HepG2 (cell line): ENCODE measurements at regions not wholly inside any gene's neighbourhood (a gene's known extent, or its start where the extent isn't known, plus 50 kb on each side); places are given as distances from the start of the nearest gene placed in this dataset.
A peak's percentile ranks its signal among the peaks of the same experiment; 100 is the strongest.

Source experiments
- ATAC-seq: fragments of 200-7000 bp; cut with Tn5 transposase; 3 replicates; pipeline ENCODE4 v1.9.1; 2020; ENCODE audit warnings: mild to moderate bottlenecking, moderate library complexity
- BruUV-seq: library from RNA; stranded (reverse); fragments of 400-500 nt; replicated peaks from 2 replicates; lab custom pipeline; 2021; lab: Mats Ljungman, UMichigan
- CTCF ChIA-PET: fragments of 300-600 bp; formaldehyde crosslinking; extraction: SDS; loops from one replicate; lab custom pipeline; 2021; ENCODE audit warnings: low total read pairs, inconsistent platforms, low intra/inter-chr PET ratio; lab: Yijun Ruan, JAX
- POLR2A ChIA-PET: fragments of 350-600 bp; sonication (Branson Sonifier 250); formaldehyde crosslinking; loops from one replicate; lab custom pipeline; 2020; ENCODE audit warnings: antibody characterized with exemption, inconsistent platforms; lab: Yijun Ruan, JAX
- DNase-seq: peaks from one replicate; pipeline ENCODE4 v3.0.0-alpha.2; 2015; ENCODE audit warnings: low spot score
- FAIRE-seq: peaks from 3 replicates; lab custom pipeline; 2011; peaks lifted over from hg19 to GRCh38; lab: Jason Lieb, UNC
- H2AFZ ChIP-seq: one replicate; pipeline ENCODE4 v1.6.1; 2011; ENCODE audit warnings: low read length, inconsistent platforms
- H3K27ac ChIP-seq: fragments of 300-600 bp; 3 replicates; pipeline ENCODE4 v1.8.0; 2011; ENCODE audit warnings: mixed run types, mild to moderate bottlenecking, mixed read lengths, low read length, inconsistent platforms; ENCODE audit not compliant: insufficient read depth; ENCODE audit errors: extremely low read length
- H3K27me3 ChIP-seq, 2 experiments: fragments of 200-600 bp in 1 of 2; 2 replicates in 1 of 2; 3 replicates in 1 of 2; pipeline versions ENCODE4 v1.6.0 to v1.8.0; 2011; ENCODE audit warnings: low read length in 2 of 2, mild to moderate bottlenecking in 2 of 2, moderate library complexity in 2 of 2, inconsistent platforms in 1 of 2; ENCODE audit not compliant: insufficient read depth in 2 of 2, control insufficient read depth in 1 of 2
- H3K36me3 ChIP-seq, 2 experiments: fragments of 200-600 bp in 1 of 2; replicated peaks in 1 of 2; 2 replicates in 1 of 2; 3 replicates in 1 of 2; pipeline versions ENCODE4 v1.5.1 to v1.8.0; 2011; ENCODE audit warnings: low read length in 2 of 2, inconsistent platforms in 1 of 2; ENCODE audit not compliant: insufficient read depth in 2 of 2, control insufficient read depth in 1 of 2
- H3K4me1 ChIP-seq: 2 replicates; pipeline ENCODE4 v1.5.1; 2012; ENCODE audit warnings: low read length, inconsistent platforms; ENCODE audit not compliant: insufficient read depth
- H3K4me2 ChIP-seq: 2 replicates; pipeline ENCODE4 v1.6.0; 2011; ENCODE audit warnings: low read depth, low read length, inconsistent platforms
- H3K4me3 ChIP-seq, 3 experiments: fragments of 200-600 bp in 1 of 3; sonication (generic), shearing (Covaris generic) in 1 of 3; replicated peaks in 1 of 3; 2 replicates each; pipeline ENCODE4 v1.5.1; 2011 to 2016; ENCODE audit warnings: low read length in 3 of 3, inconsistent platforms in 2 of 3, low read depth in 2 of 3, mild to moderate bottlenecking in 2 of 3, control low read depth in 1 of 3, mixed read lengths in 1 of 3; ENCODE audit not compliant: insufficient read depth in 1 of 3
- H3K79me2 ChIP-seq: one replicate; pipeline ENCODE4 v1.6.1; 2011; ENCODE audit warnings: low read length, inconsistent platforms; ENCODE audit not compliant: insufficient read depth
- H3K9ac ChIP-seq: 2 replicates; pipeline ENCODE4 v1.6.0; 2011; ENCODE audit warnings: mild to moderate bottlenecking, low read depth, low read length, inconsistent platforms; ENCODE audit not compliant: insufficient read depth
- H3K9me3 ChIP-seq: 2 replicates; pipeline ENCODE4 v1.5.1; 2012; ENCODE audit warnings: mild to moderate bottlenecking, low read length
- H4K20me1 ChIP-seq: 2 replicates; pipeline ENCODE4 v1.6.0; 2011; ENCODE audit warnings: inconsistent platforms, mild to moderate bottlenecking, low read length, moderate library complexity; ENCODE audit not compliant: insufficient read depth
- CEBPB ChIP-seq: IDR thresholded peaks from 2 replicates; pipeline ENCODE4 v1.6.1; 2011; ENCODE audit warnings: low read depth, low read length, improper control_type of control experiment, borderline replicate concordance
- DZIP1 ChIP-seq: sonication (generic); formaldehyde crosslinking; IDR thresholded peaks from 2 replicates; pipeline ENCODE4 v1.5.0; 2020; ENCODE audit warnings: mild to moderate bottlenecking, missing genetic modification reagents
- E2F1 ChIP-seq: sonication (generic); formaldehyde crosslinking; IDR thresholded peaks from 2 replicates; pipeline ENCODE4 v1.5.0; 2020; ENCODE audit warnings: missing genetic modification reagents
- MYC ChIP-seq: sonication (generic); formaldehyde crosslinking; IDR thresholded peaks from 2 replicates; pipeline ENCODE4 v1.9.0; 2021; ENCODE audit warnings: missing genetic modification reagents, borderline replicate concordance
- SMAD1 ChIP-seq: sonication (generic); formaldehyde crosslinking; IDR thresholded peaks from 2 replicates; pipeline ENCODE4 v1.4.0; 2020; ENCODE audit warnings: missing genetic modification reagents, low read depth, mild to moderate bottlenecking, borderline replicate concordance
- ZBTB10 ChIP-seq: sonication (generic); formaldehyde crosslinking; IDR thresholded peaks from 2 replicates; pipeline ENCODE4 v1.4.0; 2020; ENCODE audit warnings: missing genetic modification reagents, borderline replicate concordance
- ZBTB21 ChIP-seq: sonication (generic); formaldehyde crosslinking; IDR thresholded peaks from 2 replicates; pipeline ENCODE4 v1.4.0; 2020; ENCODE audit warnings: missing genetic modification reagents
- ZNF34 ChIP-seq: sonication (generic); formaldehyde crosslinking; IDR thresholded peaks from 2 replicates; pipeline ENCODE4 v1.4.0; 2020; ENCODE audit warnings: mild to moderate bottlenecking, missing genetic modification reagents, borderline replicate concordance
- WGBS: methylation state at CpG from one replicate; pipeline ENCODE4 v1.1.6; 2017; ENCODE audit warnings: low lambda C conversion rate; 5-methylcytosine and 5-hydroxymethylcytosine counted together
- in situ Hi-C: cut with HindIII; loops from 2 replicates; pipeline ENCODE4 v1.10.0; 2017; ENCODE audit warnings: low pct_unique_long_range_greater_than_20kb; ENCODE audit not compliant: extremely low pct_ligation_motif_present
- intact Hi-C: fragments of 100-400 bp; cut with micrococcal nuclease; formaldehyde crosslinking; loops from one replicate; pipeline ENCODE4 v1.10.0; 2022; ENCODE audit not compliant: unreplicated experiment
- TF ChIP-seq, protein P1 (sequence below): sonication (generic); formaldehyde crosslinking; conservative IDR thresholded peaks from 2 replicates; pipeline ENCODE4 v1.8.0; 2022; ENCODE audit warnings: mild to moderate bottlenecking, moderate library complexity, missing genetic modification reagents

DNA sequence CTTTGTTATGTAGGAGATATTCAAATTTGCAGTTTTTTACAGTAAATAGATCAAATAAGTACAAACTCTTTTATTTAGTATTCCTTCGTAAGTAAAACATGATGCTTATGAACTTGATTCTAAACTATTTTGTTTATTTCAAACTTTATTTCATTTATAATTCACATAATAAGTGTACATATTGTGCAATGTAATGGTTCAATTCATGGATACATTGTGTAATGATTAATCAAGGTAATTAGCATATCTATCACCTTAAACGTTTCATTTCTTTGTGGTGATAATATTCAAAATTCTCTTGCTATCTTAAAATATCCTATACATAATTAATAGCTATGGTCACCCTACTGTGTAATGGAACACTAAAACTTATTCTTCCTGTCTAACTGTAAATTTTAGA is 525.9 kb upstream of the ZNF804A start:
- BruUV-seq: no TSS peak
- Histone ChIP-seq H4K20me1 (no peaks in the 10 kb centered on the region), H3K27ac (no peak overlapping the region), H3K9me3 (no peaks in the 10 kb centered on the region), H3K27me3 (no peaks in the 10 kb centered on the region), H3K79me2 (no peaks in the 10 kb centered on the region)
- DNase-seq: no peak
- in situ Hi-C loops: no loop called here
- CTCF ChIA-PET: no interaction called here
- intact Hi-C loops: no loop called here
- TF ChIP-seq CEBPB (peak; percentile 69; the same call in 1 of the 2 replicates), ZBTB10 (CRISPR knock-in tag) (no peak)
- TF ChIP-seq, protein P1, sequence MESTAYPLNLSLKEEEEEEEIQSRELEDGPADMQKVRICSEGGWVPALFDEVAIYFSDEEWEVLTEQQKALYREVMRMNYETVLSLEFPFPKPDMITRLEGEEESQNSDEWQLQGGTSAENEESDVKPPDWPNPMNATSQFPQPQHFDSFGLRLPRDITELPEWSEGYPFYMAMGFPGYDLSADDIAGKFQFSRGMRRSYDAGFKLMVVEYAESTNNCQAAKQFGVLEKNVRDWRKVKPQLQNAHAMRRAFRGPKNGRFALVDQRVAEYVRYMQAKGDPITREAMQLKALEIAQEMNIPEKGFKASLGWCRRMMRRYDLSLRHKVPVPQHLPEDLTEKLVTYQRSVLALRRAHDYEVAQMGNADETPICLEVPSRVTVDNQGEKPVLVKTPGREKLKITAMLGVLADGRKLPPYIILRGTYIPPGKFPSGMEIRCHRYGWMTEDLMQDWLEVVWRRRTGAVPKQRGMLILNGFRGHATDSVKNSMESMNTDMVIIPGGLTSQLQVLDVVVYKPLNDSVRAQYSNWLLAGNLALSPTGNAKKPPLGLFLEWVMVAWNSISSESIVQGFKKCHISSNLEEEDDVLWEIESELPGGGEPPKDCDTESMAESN (CRISPR knock-in tag): no peak
- TF ChIP-seq, all 625 proteins: peak for 1
- ATAC-seq (no peak), FAIRE-seq (no peak)
- no peak overlapping the region for H3K4me2 ChIP-seq
- H3K4me1 ChIP-seq: no peaks in the 10 kb centered on the region
- no peak overlapping the region for H3K4me3 ChIP-seq
- POLR2A ChIA-PET: no interaction called here
- H3K9ac ChIP-seq: no peak overlapping the region
- WGBS: 1% methylated on average over 2 of the region's 2 CpGs
- H2AFZ ChIP-seq: no peak overlapping the region
- no peaks in the 10 kb centered on the region for H3K36me3 ChIP-seq

DNA sequence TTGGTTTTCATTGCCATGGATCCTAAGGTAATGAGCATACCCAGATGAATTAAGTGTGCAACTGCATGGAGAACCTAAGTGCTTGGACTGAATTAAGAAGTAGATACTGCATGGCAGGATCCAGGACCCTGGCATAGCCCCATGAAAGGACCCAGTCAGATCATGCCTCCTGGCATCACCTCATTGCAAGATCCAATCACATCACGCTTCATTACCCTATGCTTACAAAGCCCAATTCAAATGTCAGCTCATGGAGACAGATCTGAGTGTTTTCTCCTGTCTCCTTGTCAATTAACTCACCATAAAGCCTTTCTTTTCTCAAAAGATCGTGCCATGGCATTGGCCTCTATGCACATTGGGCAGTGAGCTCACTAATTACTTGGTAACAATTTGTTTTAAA is 519.8 kb upstream of the ZNF804A start:
- H3K4me1 ChIP-seq: no peaks in the 10 kb centered on the region
- H3K4me2 ChIP-seq: no peak overlapping the region
- H4K20me1 ChIP-seq: no peaks in the 10 kb centered on the region
- FAIRE-seq (no peak), DNase-seq (no peak), ATAC-seq (no peak)
- CTCF ChIA-PET: no interaction called here
- in situ Hi-C loops (no loop called here), intact Hi-C loops (no loop called here)
- H3K36me3 ChIP-seq: no peaks in the 10 kb centered on the region
- no peaks in the 10 kb centered on the region for H3K9me3 ChIP-seq
- no peak overlapping the region for H3K9ac ChIP-seq
- BruUV-seq: no TSS peak
- H2AFZ ChIP-seq: no peak overlapping the region
- POLR2A ChIA-PET: no interaction called here
- no peak overlapping the region for H3K4me3 ChIP-seq
- no peak overlapping the region for H3K27ac ChIP-seq
- H3K79me2 ChIP-seq: no peaks in the 10 kb centered on the region
- WGBS: 3% methylated on average over 2 of the region's 2 CpGs
- no peaks in the 10 kb centered on the region for H3K27me3 ChIP-seq
- TF ChIP-seq SMAD1 (CRISPR knock-in tag) (no peak), DZIP1 (CRISPR knock-in tag) (no peak), MYC (no peak), E2F1 (CRISPR knock-in tag) (no peak), ZBTB21 (CRISPR knock-in tag) (no peak), ZNF34 (CRISPR knock-in tag) (no peak)
